ENCODE measurements at regions not wholly inside any gene's neighbourhood (a gene's known extent, or its start where the extent isn't known, plus 50 kb on each side); places are given as distances from the start of the nearest gene placed in this dataset.

- DNase-seq (ENCODE audit: low read depth): no peak
- in situ Hi-C loops (cut with HindIII; ENCODE audit: low sequenced_read_pairs): no loop called here
- TF ChIP-seq CTCF (IDR thresholded peaks at IDR 0.05; ENCODE audit: low read depth, low read length, missing control alignments): no peak
- H3K4me3 ChIP-seq (ENCODE audit: low read depth, low read length): no peak overlapping the region
Measured at GRCh38 chr6:134455319-134455718, 137.4 kb upstream of the SGK1 start.

GRCh38 chr6:134454794-134455193 is 136.9 kb upstream of the SGK1 start:
- H3K4me3 ChIP-seq (ENCODE audit: low read depth, low read length): no peak overlapping the region
- DNase-seq (ENCODE audit: low read depth): no peak
- in situ Hi-C loops (cut with HindIII; ENCODE audit: low sequenced_read_pairs): no loop called here
- TF ChIP-seq CTCF (IDR thresholded peaks at IDR 0.05; ENCODE audit: low read depth, low read length, missing control alignments): no peak

GRCh38 chr6:134453792-134454510 is 136.0 kb upstream of the SGK1 start:
- H3K4me3 ChIP-seq (ENCODE audit: low read depth, low read length): no peak overlapping the region
- in situ Hi-C loops (cut with HindIII; ENCODE audit: low sequenced_read_pairs): no loop called here
- DNase-seq (ENCODE audit: low read depth): no peak
- no peak for TF ChIP-seq CTCF (IDR thresholded peaks at IDR 0.05; ENCODE audit: low read depth, low read length, missing control alignments)

GRCh38 chr6:134452906-134453305 is 135.0 kb upstream of the SGK1 start:
- no peak for DNase-seq (ENCODE audit: low read depth)
- no peak overlapping the region for H3K4me3 ChIP-seq (ENCODE audit: low read depth, low read length)
- in situ Hi-C loops (cut with HindIII; ENCODE audit: low sequenced_read_pairs): no loop called here
- TF ChIP-seq CTCF (IDR thresholded peaks at IDR 0.05; ENCODE audit: low read depth, low read length, missing control alignments): no peak

GRCh38 chr6:134451529-134451928 is 133.6 kb upstream of the SGK1 start:
- TF ChIP-seq CTCF (IDR thresholded peaks at IDR 0.05; ENCODE audit: low read depth, low read length, missing control alignments): no peak
- DNase-seq (ENCODE audit: low read depth): no peak
- in situ Hi-C loops (cut with HindIII; ENCODE audit: low sequenced_read_pairs): no loop called here
- H3K4me3 ChIP-seq (ENCODE audit: low read depth, low read length): no peak overlapping the region

- DNase-seq (ENCODE audit: low read depth): no peak
- no peak overlapping the region for H3K4me3 ChIP-seq (ENCODE audit: low read depth, low read length)
- in situ Hi-C loops (cut with HindIII; ENCODE audit: low sequenced_read_pairs): no loop called here
- no peak for TF ChIP-seq CTCF (IDR thresholded peaks at IDR 0.05; ENCODE audit: low read depth, low read length, missing control alignments)
Measured at GRCh38 chr6:134449781-134450180, 131.9 kb upstream of the SGK1 start.
